H1 (cell line): ENCODE measurements at regions not wholly inside any gene's neighbourhood (a gene's known extent, or its start where the extent isn't known, plus 50 kb on each side); places are given as distances from the start of the nearest gene placed in this dataset.

Experiments used
- CTCF ChIA-PET: fragments of 300-600 bp; sonication (Branson Sonifier 250); formaldehyde crosslinking; loops from one replicate; lab custom pipeline; 2021; ENCODE audit not compliant: partially characterized antibody; lab: Charles Lee
- POLR2A ChIA-PET: fragments of 300-600 bp; sonication (Branson Sonifier 250); formaldehyde crosslinking; loops from one replicate; lab custom pipeline; 2021; ENCODE audit warnings: inconsistent platforms; ENCODE audit not compliant: partially characterized antibody; lab: Charles Lee
- DNase-seq, 2 experiments: peaks; one replicate each; pipeline versions ENCODE4 v3.0.0 to v3.0.0-alpha.2; 2010 to 2022; ENCODE audit warnings: low spot score in 2 of 2, low read depth in 1 of 2, mixed read lengths in 1 of 2
- FAIRE-seq: peaks from 2 replicates; lab custom pipeline; 2011; peaks lifted over from hg19 to GRCh38; lab: Jason Lieb, UNC
- H2AFZ ChIP-seq: 2 replicates; pipeline ENCODE4 v1.8.1; 2012; ENCODE audit warnings: low read length, inconsistent platforms
- H2AK5ac ChIP-seq: 2 replicates; pipeline ENCODE4 v1.6.1; 2013; ENCODE audit warnings: low read depth, low read length
- H2BK120ac ChIP-seq: replicated peaks from 2 replicates; pipeline ENCODE3; 2013; ENCODE audit warnings: low read depth, low read length, inconsistent platforms
- H2BK12ac ChIP-seq: 2 replicates; pipeline ENCODE4 v1.6.1; 2013; ENCODE audit warnings: low read depth, low read length
- H2BK15ac ChIP-seq: 2 replicates; pipeline ENCODE4 v1.6.1; 2013; ENCODE audit warnings: low read length
- H2BK20ac ChIP-seq: 2 replicates; pipeline ENCODE4 v1.6.1; 2013; ENCODE audit warnings: low read length
- H2BK5ac ChIP-seq: 2 replicates; pipeline ENCODE4 v1.6.1; 2013; ENCODE audit warnings: low read depth, low read length
- H3K14ac ChIP-seq: 2 replicates; pipeline ENCODE4 v1.6.1; 2013; ENCODE audit warnings: inconsistent platforms; ENCODE audit not compliant: insufficient read length
- H3K18ac ChIP-seq: 2 replicates; pipeline ENCODE4 v1.6.1; 2013; ENCODE audit warnings: low read length; ENCODE audit errors: extremely low read depth
- H3K23ac ChIP-seq: 2 replicates; pipeline ENCODE4 v1.6.1; 2013; ENCODE audit warnings: inconsistent platforms; ENCODE audit not compliant: insufficient read length
- H3K23me2 ChIP-seq: 2 replicates; pipeline ENCODE4 v1.6.1; 2013; ENCODE audit warnings: low read depth, low read length
- H3K27ac ChIP-seq: 2 replicates; pipeline ENCODE4 v1.6.1; 2011; ENCODE audit warnings: low read depth, low read length, inconsistent platforms
- H3K27me3 ChIP-seq, 4 experiments: replicated peaks in 1 of 4; 1 replicate in 1 of 4; 2 replicates in 3 of 4; pipeline versions ENCODE4 v1.6.1 to v1.8.1; 2011 to 2013; ENCODE audit warnings: low read length in 3 of 4, mild to moderate bottlenecking in 3 of 4, inconsistent platforms in 2 of 4, mixed read lengths in 2 of 4, moderate library complexity in 1 of 4; ENCODE audit not compliant: control insufficient read depth in 3 of 4, insufficient read depth in 3 of 4; ENCODE audit errors: extremely low read depth in 1 of 4
- H3K36me3 ChIP-seq, 4 experiments: 2 replicates each; pipeline versions ENCODE4 v1.6.1 to v1.8.1; 2011 to 2013; ENCODE audit warnings: mild to moderate bottlenecking in 4 of 4, low read length in 3 of 4, moderate library complexity in 2 of 4, control low read depth in 1 of 4, inconsistent platforms in 1 of 4; ENCODE audit not compliant: insufficient read depth in 4 of 4, control insufficient read depth in 2 of 4
- H3K4ac ChIP-seq: replicated peaks from 2 replicates; pipeline ENCODE3; 2013; ENCODE audit warnings: low read length, low read depth, mixed read lengths, inconsistent platforms; ENCODE audit not compliant: insufficient read length
- H3K4me1 ChIP-seq, 4 experiments: replicated peaks in 1 of 4; 1 replicate in 1 of 4; 2 replicates in 3 of 4; pipeline versions ENCODE4 v1.6.1 to v1.8.1; 2011 to 2013; ENCODE audit warnings: low read length in 3 of 4, inconsistent platforms in 2 of 4, mixed read lengths in 1 of 4; ENCODE audit not compliant: insufficient read depth in 4 of 4, control insufficient read depth in 3 of 4
- H3K4me2 ChIP-seq, 2 experiments: 2 replicates each; pipeline versions ENCODE4 v1.6.1 to v1.8.1; 2011 to 2013; ENCODE audit warnings: low read depth in 2 of 2, low read length in 2 of 2, control low read depth in 1 of 2, inconsistent platforms in 1 of 2, mild to moderate bottlenecking in 1 of 2; ENCODE audit not compliant: insufficient read depth in 1 of 2
- H3K4me3 ChIP-seq, 4 experiments: fragments of 200-600, 300-600 bp in 1 of 4; sonication (generic), shearing (Covaris generic), sonication (Bioruptor Twin) in 1 of 4; 2 replicates each; pipeline versions ENCODE4 v1.5.1 to v1.8.1; 2011 to 2016; ENCODE audit warnings: low read length in 4 of 4, low read depth in 3 of 4, control low read depth in 2 of 4, inconsistent platforms in 2 of 4, mild to moderate bottlenecking in 2 of 4, mixed read lengths in 1 of 4, moderate library complexity in 1 of 4; ENCODE audit not compliant: insufficient read depth in 2 of 4; ENCODE audit errors: extremely low read depth in 1 of 4
- H3K56ac ChIP-seq: replicated peaks from 2 replicates; pipeline ENCODE3; 2013; ENCODE audit warnings: low read depth, mild to moderate bottlenecking, mixed read lengths, low read length, inconsistent platforms; ENCODE audit not compliant: insufficient read length
- H3K79me1 ChIP-seq: 2 replicates; pipeline ENCODE4 v1.6.1; 2013; ENCODE audit warnings: low read depth, low read length, control low read depth
- H3K79me2 ChIP-seq, 2 experiments: 2 replicates each; pipeline versions ENCODE4 v1.6.1 to v1.8.1; 2012 to 2013; ENCODE audit warnings: low read length in 2 of 2, mild to moderate bottlenecking in 2 of 2, inconsistent platforms in 1 of 2; ENCODE audit not compliant: insufficient read depth in 2 of 2, control insufficient read depth in 1 of 2
- H3K9ac ChIP-seq, 4 experiments: replicated peaks in 1 of 4; 1 replicate in 1 of 4; 2 replicates in 3 of 4; pipeline versions ENCODE4 v1.6.1 to v1.8.1; 2011 to 2013; ENCODE audit warnings: low read depth in 3 of 4, low read length in 3 of 4, control low read depth in 2 of 4, mild to moderate bottlenecking in 2 of 4, moderate library complexity in 2 of 4, inconsistent platforms in 1 of 4; ENCODE audit errors: extremely low read depth in 1 of 4
- H3K9me3 ChIP-seq, 2 experiments: 2 replicates each; pipeline versions ENCODE4 v1.6.1 to v1.8.1; 2012 to 2013; ENCODE audit warnings: mild to moderate bottlenecking in 2 of 2, moderate library complexity in 2 of 2, control low read depth in 1 of 2, inconsistent platforms in 1 of 2, low read depth in 1 of 2, low read length in 1 of 2, mixed read lengths in 1 of 2; ENCODE audit not compliant: insufficient read depth in 2 of 2
- H4K20me1 ChIP-seq, 2 experiments: replicated peaks in 1 of 2; 2 replicates each; pipeline versions ENCODE3 to v1.8.1; 2011 to 2013; ENCODE audit warnings: inconsistent platforms in 2 of 2, low read length in 2 of 2, mild to moderate bottlenecking in 1 of 2; ENCODE audit not compliant: insufficient read depth in 2 of 2, control insufficient read depth in 1 of 2
- H4K5ac ChIP-seq: 2 replicates; pipeline ENCODE4 v1.6.1; 2013; ENCODE audit warnings: low read length, low read depth, mixed read lengths, inconsistent platforms; ENCODE audit not compliant: insufficient read length
- H4K8ac ChIP-seq: 2 replicates; pipeline ENCODE4 v1.8.0; 2013; ENCODE audit warnings: mild to moderate bottlenecking, moderate library complexity, low read length, inconsistent platforms; ENCODE audit not compliant: insufficient read depth; ENCODE audit errors: extremely low read depth
- H4K91ac ChIP-seq: replicated peaks from 2 replicates; pipeline ENCODE3; 2013; ENCODE audit warnings: low read length, mixed read lengths, inconsistent platforms; ENCODE audit not compliant: insufficient read length
- CBX5 ChIP-seq: fragments of 300-800, 300-1000 bp; sonication (generic); IDR thresholded peaks from 2 replicates; pipeline ENCODE4 v1.7.1; 2016; ENCODE audit warnings: antibody characterized with exemption, low read length, low read depth
- EP300 ChIP-seq, 2 experiments: IDR thresholded peaks; 1 replicate in 1 of 2; 2 replicates in 1 of 2; pipeline ENCODE4 v1.6.1; 2011 to 2012; ENCODE audit warnings: low read depth in 2 of 2, low read length in 2 of 2, mild to moderate bottlenecking in 2 of 2, borderline replicate concordance in 1 of 2, inconsistent platforms in 1 of 2, moderate library complexity in 1 of 2
- EZH2 ChIP-seq: fragments of 200-600 bp; sonication (generic); IDR thresholded peaks from 2 replicates; pipeline ENCODE4 v1.7.1; 2012; ENCODE audit warnings: low read depth, mild to moderate bottlenecking, moderate library complexity, low read length, inconsistent platforms; ENCODE audit not compliant: severe bottlenecking
- HDAC2 ChIP-seq, 2 experiments: fragments of 300-600 bp in 1 of 2; sonication (generic) in 1 of 2; IDR thresholded peaks; 2 replicates each; pipeline ENCODE4 v1.6.1; 2011 to 2012; ENCODE audit warnings: low read depth in 2 of 2, low read length in 2 of 2, mild to moderate bottlenecking in 2 of 2, moderate library complexity in 2 of 2, borderline replicate concordance in 1 of 2, inconsistent platforms in 1 of 2
- MAFK ChIP-seq: IDR thresholded peaks from 2 replicates; pipeline ENCODE4 v1.6.1; 2012; ENCODE audit warnings: low read depth, mild to moderate bottlenecking, improper control_type of control experiment, low read length
- PHF8 ChIP-seq: fragments of 200-600 bp; sonication (generic); conservative IDR thresholded peaks from 2 replicates; pipeline ENCODE4 v1.7.1; 2012; ENCODE audit warnings: low read depth, mild to moderate bottlenecking, inconsistent platforms, low read length, moderate library complexity
- POU5F1 ChIP-seq: IDR thresholded peaks from 2 replicates; pipeline ENCODE4 v1.6.1; 2011; ENCODE audit warnings: low read depth, mild to moderate bottlenecking, low read length, moderate library complexity
- RNF2 ChIP-seq: fragments of 200-900, 300-1000 bp; sonication (generic); IDR thresholded peaks from 2 replicates; pipeline ENCODE4 v1.7.1; 2016; ENCODE audit warnings: borderline replicate concordance, low read depth, mild to moderate bottlenecking, antibody characterized with exemption, low read length; ENCODE audit not compliant: poor library complexity, severe bottlenecking; ENCODE audit errors: missing control alignments
- SRF ChIP-seq: IDR thresholded peaks from 2 replicates; pipeline ENCODE4 v1.6.1; 2011; ENCODE audit warnings: mild to moderate bottlenecking, low read depth, low read length, moderate library complexity
- TEAD4 ChIP-seq: IDR thresholded peaks from 2 replicates; pipeline ENCODE4 v1.6.1; 2012; ENCODE audit warnings: low read depth, low read length, inconsistent platforms, mixed read lengths
- WGBS, 2 experiments: shearing (Covaris generic) in 1 of 2; methylation state at CpG; one replicate each; pipeline versions ENCODE4 v1.1.6 to v1.1.7; 2013 to 2015; ENCODE audit warnings: low lambda C conversion rate in 2 of 2, mixed read lengths in 2 of 2, inconsistent platforms in 1 of 2, low coverage in 1 of 2, missing lambda C conversion rate in 1 of 2; ENCODE audit not compliant: insufficient replicate concordance in 2 of 2, insufficient coverage in 1 of 2, insufficient read length in 1 of 2; ENCODE audit errors: extremely low coverage in 1 of 2, missing lambda C conversion rate in 1 of 2; 5-methylcytosine and 5-hydroxymethylcytosine counted together
- TF ChIP-seq, protein P1 (sequence below): IDR thresholded peaks from 2 replicates; pipeline ENCODE4 v1.6.1; 2011; ENCODE audit warnings: low read depth, mild to moderate bottlenecking, low read length; ENCODE audit not compliant: insufficient read depth
- TF ChIP-seq, protein P2 (sequence below): IDR thresholded peaks from 2 replicates; pipeline ENCODE4 v1.6.1; 2011; ENCODE audit warnings: low read length, improper control_type of control experiment

DNA sequence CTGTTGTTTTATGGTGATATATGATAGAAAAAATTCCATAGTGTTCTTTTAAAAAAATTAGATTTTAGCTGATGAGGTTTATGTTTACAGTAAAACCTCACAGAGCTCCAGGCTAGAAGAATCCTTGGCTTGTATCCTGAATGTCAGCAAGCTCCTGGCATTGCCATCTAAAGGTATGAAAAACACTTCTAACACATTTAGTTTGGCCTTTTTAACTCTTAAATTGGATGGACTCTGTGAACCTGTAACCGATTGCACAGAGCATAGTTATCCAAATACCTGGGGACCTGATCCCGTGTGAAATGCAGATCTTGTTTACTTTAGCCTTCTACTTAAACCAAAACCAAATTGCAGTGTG is 241.1 kb upstream of the DCN start:
- H4K8ac ChIP-seq, result no peak overlapping the region
- H3K23ac ChIP-seq, result no peak overlapping the region
- H3K27me3 ChIP-seq, result no peaks in the 10 kb centered on the region
- WGBS, 2 experiments, result 62% methylated on average over 2 of the region's 2 CpGs; no CpG with 5 or more reads in 1 of the 2 experiments
- no peak overlapping the region for H3K4me2 ChIP-seq
- H2BK15ac ChIP-seq, result no peak overlapping the region
- no peak overlapping the region for H3K14ac ChIP-seq
- DNase-seq, result no peak
- no peak overlapping the region for H2BK12ac ChIP-seq
- H3K36me3 ChIP-seq, result no peaks in the 10 kb centered on the region
- H3K23me2 ChIP-seq, result no peaks in the 10 kb centered on the region
- H3K4me3 ChIP-seq, result no peak overlapping the region
- H3K27ac ChIP-seq, result no peak overlapping the region
- no peak overlapping the region for H2AK5ac ChIP-seq
- no peak overlapping the region for H2BK5ac ChIP-seq
- no peaks in the 10 kb centered on the region for H4K20me1 ChIP-seq
- H3K79me1 ChIP-seq, result no peaks in the 10 kb centered on the region
- H3K79me2 ChIP-seq, result no peaks in the 10 kb centered on the region
- no peaks in the 10 kb centered on the region for H3K9me3 ChIP-seq
- H3K4ac ChIP-seq, result no peak overlapping the region
- no peak for TF ChIP-seq SRF
- no peak for TF ChIP-seq MAFK
- TF ChIP-seq EP300 (IDR thresholded peaks at IDR 0.05; ENCODE audit: borderline replicate concordance in 1 of 2, low read depth in 2 of 2, low read length in 2 of 2), result no peak
- no peak for TF ChIP-seq RNF2
- no peak for TF ChIP-seq TEAD4
- TF ChIP-seq, protein P1, sequence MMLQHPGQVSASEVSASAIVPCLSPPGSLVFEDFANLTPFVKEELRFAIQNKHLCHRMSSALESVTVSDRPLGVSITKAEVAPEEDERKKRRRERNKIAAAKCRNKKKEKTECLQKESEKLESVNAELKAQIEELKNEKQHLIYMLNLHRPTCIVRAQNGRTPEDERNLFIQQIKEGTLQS, result no peak
- no peak for TF ChIP-seq PHF8
- TF ChIP-seq HDAC2 (IDR thresholded peaks at IDR 0.05; ENCODE audit: borderline replicate concordance in 1 of 2, low read depth in 2 of 2, low read length in 2 of 2), result no peak
- TF ChIP-seq POU5F1, result no peak
- TF ChIP-seq, protein P2, sequence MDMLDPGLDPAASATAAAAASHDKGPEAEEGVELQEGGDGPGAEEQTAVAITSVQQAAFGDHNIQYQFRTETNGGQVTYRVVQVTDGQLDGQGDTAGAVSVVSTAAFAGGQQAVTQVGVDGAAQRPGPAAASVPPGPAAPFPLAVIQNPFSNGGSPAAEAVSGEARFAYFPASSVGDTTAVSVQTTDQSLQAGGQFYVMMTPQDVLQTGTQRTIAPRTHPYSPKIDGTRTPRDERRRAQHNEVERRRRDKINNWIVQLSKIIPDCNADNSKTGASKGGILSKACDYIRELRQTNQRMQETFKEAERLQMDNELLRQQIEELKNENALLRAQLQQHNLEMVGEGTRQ, result no peak
- TF ChIP-seq CBX5, result no peak
- no peak for TF ChIP-seq EZH2
- no peak overlapping the region for H2BK20ac ChIP-seq
- POLR2A ChIA-PET, result no interaction called here
- H2AFZ ChIP-seq, result no peak overlapping the region
- H4K5ac ChIP-seq, result no peak overlapping the region
- no peak overlapping the region for H4K91ac ChIP-seq
- no peak for FAIRE-seq
- H2BK120ac ChIP-seq, result no peak overlapping the region
- peaks cover 0 to 7% (median 0%) of the 10 kb centered on the region in 4 experiments; a peak in 2 of 7 replicates for H3K4me1 ChIP-seq
- CTCF ChIA-PET, result interaction anchor here (1.1 kb wide), 1 partner anchor 36 kb away, joined by 3 read pairs; no protein-coding TSS in a partner anchor
- no peak overlapping the region for H3K56ac ChIP-seq
- no peak overlapping the region for H3K18ac ChIP-seq
- no peak overlapping the region for H3K9ac ChIP-seq
